Immature natural killer cell (primary cell): ENCODE measurements at regions not wholly inside any gene's neighbourhood (a gene's known extent, or its start where the extent isn't known, plus 50 kb on each side); places are given as distances from the start of the nearest gene placed in this dataset.
"Not testable (repeated sequence)": the region's sequence is repeated elsewhere in the genome, so short reads cannot be mapped to it uniquely, and the experiment has no call there.

Experiments
- DNase-seq, 3 donors: peaks; one replicate each; pipeline ENCODE4 v3.0.0; 2022; ENCODE audit warnings: mixed read lengths in 1 of 3
- H3K27ac Mint-ChIP-seq, 6 donors: one replicate each; pipeline ENCODE4 v1.8.0; 2020; ENCODE audit warnings: mixed read lengths in 6 of 6, mild to moderate bottlenecking in 5 of 6, inconsistent platforms in 4 of 6, moderate library complexity in 3 of 6
- H3K27me3 Mint-ChIP-seq, 3 donors: one replicate each; pipeline ENCODE4 v1.8.0; 2020 to 2021; ENCODE audit warnings: low read depth in 3 of 3, mild to moderate bottlenecking in 3 of 3, mixed read lengths in 3 of 3, moderate library complexity in 3 of 3, inconsistent platforms in 1 of 3
- H3K36me3 Mint-ChIP-seq, 3 donors: one replicate each; pipeline ENCODE4 v1.8.0; 2020; ENCODE audit warnings: mixed read lengths in 3 of 3, inconsistent platforms in 2 of 3, mild to moderate bottlenecking in 2 of 3
- H3K4me1 Mint-ChIP-seq, 2 donors: one replicate each; pipeline ENCODE4 v1.8.0; 2020; ENCODE audit warnings: inconsistent platforms in 2 of 2, mild to moderate bottlenecking in 2 of 2, mixed read lengths in 2 of 2, moderate library complexity in 1 of 2
- H3K4me3 Mint-ChIP-seq, 5 donors: one replicate each; pipeline ENCODE4 v1.8.0; 2020; ENCODE audit warnings: mild to moderate bottlenecking in 5 of 5, mixed read lengths in 5 of 5, inconsistent platforms in 3 of 5, moderate library complexity in 3 of 5
- H3K9me3 Mint-ChIP-seq, 6 donors: one replicate each; pipeline ENCODE4 v1.8.0; 2020; ENCODE audit warnings: mild to moderate bottlenecking in 6 of 6, mixed read lengths in 6 of 6, inconsistent platforms in 4 of 6, moderate library complexity in 3 of 6

DNA sequence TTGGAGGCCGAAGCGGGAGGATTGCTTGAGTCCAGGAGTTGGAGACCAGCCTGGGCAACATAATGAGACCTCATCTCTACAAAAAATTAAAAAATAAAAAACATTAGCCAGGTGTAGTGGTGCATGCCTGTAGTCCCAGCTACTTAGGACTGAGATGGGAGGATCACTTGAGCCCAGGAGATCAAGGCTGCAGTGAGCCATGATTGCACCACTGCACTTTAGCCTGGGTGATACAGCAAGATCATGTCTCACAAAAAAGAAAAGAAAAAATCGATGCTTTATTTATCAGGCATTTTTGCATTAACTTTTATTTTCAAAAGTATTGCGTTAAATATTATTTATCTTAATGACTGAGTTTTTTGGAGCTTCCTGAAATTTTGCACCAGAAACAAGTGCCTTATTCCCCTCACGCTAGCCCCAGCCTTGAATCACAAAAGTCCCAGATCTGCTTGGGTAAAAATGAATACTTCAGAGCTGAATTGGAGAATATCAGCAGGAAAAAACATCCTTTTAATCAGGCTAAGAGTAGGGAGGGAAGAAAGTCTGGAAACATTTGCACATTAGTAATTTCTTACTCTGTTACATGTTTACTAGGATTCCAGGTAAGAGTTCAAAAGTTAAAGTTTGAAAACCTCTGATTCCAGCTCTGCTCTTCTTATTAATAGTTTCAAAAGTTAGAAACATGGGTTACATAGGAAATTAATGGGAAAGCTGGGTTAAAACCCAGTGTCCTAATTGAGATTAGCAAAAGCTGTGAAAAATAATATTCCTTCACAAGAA lies 111.4 kb upstream of the FOXN2 start:
- Mint-ChIP-seq H3K9me3 (no peaks in the 10 kb centered on the region), H3K4me3 (no peak overlapping the region), H3K27ac (no peak overlapping the region), H3K36me3 (no peaks in the 10 kb centered on the region), H3K4me1 (no peaks in the 10 kb centered on the region), H3K27me3 (peaks cover 0 to 2% (median 1%) of the 10 kb centered on the region in 3 donors)
- no peak for DNase-seq

DNA sequence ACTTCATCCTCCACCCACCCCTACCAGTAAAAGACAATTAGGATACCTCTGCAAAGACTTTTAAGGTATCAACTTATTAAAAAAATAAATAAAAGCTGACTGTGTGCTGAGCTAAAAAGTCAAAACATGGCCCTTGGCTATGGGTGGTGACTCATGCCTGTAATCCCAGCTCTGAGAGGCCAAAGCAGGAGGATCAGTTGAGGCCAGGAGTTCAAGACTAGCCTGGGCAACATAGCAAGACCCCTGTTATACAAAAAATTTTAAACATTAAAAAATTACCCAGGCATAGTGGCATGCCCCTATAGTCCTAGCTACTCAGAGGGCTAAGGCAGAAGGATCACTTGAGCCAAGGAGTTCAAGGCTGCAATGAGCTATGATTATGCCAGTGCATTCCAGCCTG lies 110.8 kb upstream of the FOXN2 start:
- H3K4me3 Mint-ChIP-seq = no peak overlapping the region
- no peak overlapping the region for H3K27ac Mint-ChIP-seq
- H3K4me1 Mint-ChIP-seq = no peaks in the 10 kb centered on the region
- no peaks in the 10 kb centered on the region for H3K9me3 Mint-ChIP-seq
- no peak for DNase-seq
- H3K36me3 Mint-ChIP-seq = no peaks in the 10 kb centered on the region
- peaks cover 0 to 2% (median 2%) of the 10 kb centered on the region in 3 donors for H3K27me3 Mint-ChIP-seq

DNA sequence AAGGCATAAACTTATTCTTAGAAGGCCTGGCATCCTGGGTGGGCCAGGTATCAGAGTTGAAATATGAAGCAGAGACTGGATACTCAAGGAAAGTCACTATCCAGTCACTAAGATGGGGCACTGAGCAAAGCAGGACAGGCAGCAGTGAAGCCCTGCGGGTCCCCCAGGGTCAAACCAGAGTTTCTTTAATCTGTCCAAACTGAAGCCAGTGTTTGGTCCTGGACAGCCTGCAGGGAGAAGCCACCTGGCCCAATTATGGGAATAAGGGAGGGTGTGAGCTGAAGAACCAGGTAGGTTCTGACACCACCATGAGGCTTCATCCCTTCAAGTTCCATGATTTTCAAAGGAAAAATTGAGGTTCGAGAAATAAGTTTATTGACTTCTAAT lies 109.7 kb upstream of the FOXN2 start:
- DNase-seq = no peak
- no peaks in the 10 kb centered on the region for H3K4me1 Mint-ChIP-seq
- no peaks in the 10 kb centered on the region for H3K9me3 Mint-ChIP-seq
- H3K4me3 Mint-ChIP-seq = no peak overlapping the region
- no peaks in the 10 kb centered on the region for H3K36me3 Mint-ChIP-seq
- peaks cover 2 to 3% (median 2%) of the 10 kb centered on the region in 3 donors for H3K27me3 Mint-ChIP-seq
- no peak overlapping the region for H3K27ac Mint-ChIP-seq

DNA sequence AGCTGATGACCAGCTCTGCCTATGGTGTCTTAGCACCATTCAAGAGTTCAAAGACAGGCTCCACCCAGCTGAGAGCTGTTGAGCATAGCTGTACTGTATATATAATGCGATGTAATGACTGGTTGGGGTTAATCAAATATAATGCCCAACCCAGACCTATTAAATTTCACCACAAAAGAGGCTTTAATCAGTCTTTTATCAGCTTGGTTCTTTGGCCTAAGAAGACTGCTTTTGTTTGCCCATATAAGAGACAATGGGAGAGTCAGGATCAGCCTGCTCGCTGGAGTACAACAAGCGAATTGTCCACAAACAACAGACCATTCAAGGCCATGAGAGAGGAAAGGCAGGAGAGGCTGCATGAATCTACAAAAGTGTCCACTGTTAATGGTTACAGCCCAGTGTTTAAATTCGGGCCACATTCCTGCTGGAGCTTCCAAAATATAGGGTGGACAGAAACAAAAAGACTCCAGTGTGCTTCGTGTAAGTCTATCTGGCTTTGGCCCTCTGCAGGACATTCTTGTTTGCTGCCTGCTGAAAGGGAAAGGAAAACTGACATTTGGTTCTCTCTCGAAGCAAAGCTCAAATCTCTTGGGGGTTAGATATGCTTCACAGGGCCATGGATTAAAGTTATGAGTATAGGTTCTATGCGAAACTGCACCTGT lies 109.2 kb upstream of the FOXN2 start:
- H3K4me3 Mint-ChIP-seq = no peak overlapping the region
- no peak for DNase-seq
- H3K27ac Mint-ChIP-seq = no peak overlapping the region
- no peaks in the 10 kb centered on the region for H3K36me3 Mint-ChIP-seq
- H3K27me3 Mint-ChIP-seq = peaks cover 2 to 3% (median 2%) of the 10 kb centered on the region in 3 donors
- H3K4me1 Mint-ChIP-seq = no peaks in the 10 kb centered on the region
- no peaks in the 10 kb centered on the region for H3K9me3 Mint-ChIP-seq

DNA sequence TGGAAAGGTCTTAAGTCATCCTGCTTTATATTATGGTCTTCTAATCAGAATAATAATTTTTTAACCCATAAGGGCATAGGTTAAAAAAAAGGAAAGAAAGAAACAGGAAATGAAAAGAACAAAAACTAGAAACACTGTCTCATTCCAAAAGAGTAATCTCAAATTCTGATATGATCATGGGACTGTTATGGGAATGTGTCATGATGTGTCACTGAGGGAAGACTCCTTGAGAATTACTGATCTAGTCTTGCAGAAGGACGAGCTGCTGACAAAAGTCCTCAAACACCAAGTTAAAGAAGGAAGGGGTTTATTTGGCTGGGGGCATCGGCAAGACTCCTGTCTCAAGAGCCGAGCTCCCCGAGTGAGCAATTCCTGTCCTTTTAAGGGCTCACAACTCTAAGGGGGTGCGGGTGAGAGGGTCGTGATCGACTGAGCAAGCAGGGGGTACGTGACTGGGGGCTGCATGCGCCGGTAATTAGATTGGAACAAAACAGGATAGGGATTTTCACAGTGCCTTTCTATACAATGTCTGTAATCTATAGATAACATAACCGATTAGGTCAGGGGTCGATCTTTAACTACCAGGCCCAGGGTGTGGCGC lies 108.3 kb upstream of the FOXN2 start:
- not testable (repeated sequence) for H3K27me3 Mint-ChIP-seq, H3K4me3 Mint-ChIP-seq, H3K27ac Mint-ChIP-seq, H3K9me3 Mint-ChIP-seq, H3K4me1 Mint-ChIP-seq, DNase-seq, H3K36me3 Mint-ChIP-seq

DNA sequence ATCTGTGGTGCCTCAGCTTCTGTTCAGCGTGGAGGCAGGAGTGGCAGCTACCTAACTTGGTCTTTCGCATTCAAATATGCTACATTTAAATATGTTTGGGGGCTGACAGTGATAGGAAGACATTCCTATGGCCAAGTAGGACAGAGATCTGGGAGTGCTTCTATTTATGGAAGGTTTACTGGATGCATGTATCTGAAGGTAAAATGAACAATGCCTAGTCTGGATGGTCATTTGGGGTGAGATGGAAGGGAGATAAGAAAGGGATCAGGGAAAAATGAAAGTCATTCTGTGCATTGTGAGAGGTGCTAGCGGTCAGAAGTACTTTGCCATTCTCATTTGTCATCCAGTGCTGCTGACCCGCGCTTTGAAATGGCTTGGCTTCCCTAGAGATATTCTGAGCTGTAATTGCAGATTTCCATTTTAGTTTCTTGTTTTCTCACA lies 107.3 kb upstream of the FOXN2 start:
- Mint-ChIP-seq H3K36me3 (no peaks in the 10 kb centered on the region), H3K4me3 (no peak overlapping the region), H3K27me3 (peaks cover 2% of the 10 kb centered on the region in 3 donors), H3K9me3 (no peaks in the 10 kb centered on the region), H3K4me1 (no peaks in the 10 kb centered on the region), H3K27ac (no peak overlapping the region)
- DNase-seq = no peak

DNA sequence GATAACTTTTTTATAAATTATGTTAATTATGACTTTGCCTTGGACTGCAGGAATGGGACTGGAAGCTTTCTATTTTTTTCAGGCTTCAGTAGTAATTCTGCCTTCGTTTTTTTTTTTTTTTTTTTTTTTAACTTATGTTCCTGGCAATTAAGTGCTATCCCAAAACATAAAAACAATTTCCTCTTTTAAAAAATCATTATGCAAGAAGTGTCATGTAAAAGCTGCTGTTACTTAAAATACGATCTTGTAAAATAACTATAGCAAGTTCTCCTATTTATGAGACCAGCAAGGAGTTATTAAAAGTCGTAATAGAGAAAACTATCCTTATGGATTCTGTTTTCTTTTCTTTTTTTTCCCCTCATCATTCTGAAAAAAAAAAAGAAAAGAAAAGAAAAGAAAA lies 106.6 kb upstream of the FOXN2 start:
- Mint-ChIP-seq H3K27ac (no peak overlapping the region), H3K4me1 (peaks cover 0 to 5% of the 10 kb centered on the region in 2 donors), H3K36me3 (no peaks in the 10 kb centered on the region), H3K4me3 (no peak overlapping the region), H3K9me3 (no peaks in the 10 kb centered on the region), H3K27me3 (peaks cover 2% of the 10 kb centered on the region in 3 donors)
- DNase-seq = no peak

DNA sequence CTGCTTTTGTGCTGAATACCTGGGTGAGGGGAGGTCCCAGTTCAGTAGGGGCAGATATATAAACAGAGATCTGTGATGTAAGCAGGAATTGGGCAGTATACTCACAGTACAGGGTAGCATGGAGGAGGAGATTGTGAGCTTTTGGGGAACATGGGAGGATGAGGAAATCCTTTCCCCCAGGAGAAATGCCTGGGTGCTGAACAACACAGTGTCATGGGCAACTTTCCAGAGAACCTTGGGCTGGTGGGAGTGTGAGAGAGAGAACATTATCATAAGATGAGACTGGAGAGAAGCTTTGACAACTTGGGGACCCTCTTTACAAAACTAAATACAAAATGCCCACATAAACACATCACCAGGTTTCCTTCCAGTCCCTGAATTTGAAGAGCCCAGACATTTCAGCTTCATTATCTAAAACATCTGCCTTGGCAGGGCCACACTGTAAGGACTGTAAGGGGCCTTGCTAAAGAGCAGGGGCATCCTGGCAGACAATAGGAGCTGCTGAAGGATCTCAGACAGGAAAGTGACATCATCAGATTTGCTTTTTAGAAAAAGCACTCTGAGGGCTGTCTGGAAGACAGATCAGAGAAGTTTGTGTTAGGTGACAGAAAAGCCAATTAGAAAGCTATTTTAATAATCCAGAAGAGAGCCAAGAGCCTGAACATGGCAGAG lies 105.1 kb upstream of the FOXN2 start:
- no peak overlapping the region for H3K27ac Mint-ChIP-seq
- no peak overlapping the region for H3K4me3 Mint-ChIP-seq
- H3K4me1 Mint-ChIP-seq = peaks cover 0 to 9% of the 10 kb centered on the region in 2 donors
- H3K36me3 Mint-ChIP-seq = no peaks in the 10 kb centered on the region
- H3K27me3 Mint-ChIP-seq = peaks cover 2% of the 10 kb centered on the region in 3 donors
- no peaks in the 10 kb centered on the region for H3K9me3 Mint-ChIP-seq
- no peak for DNase-seq

DNA sequence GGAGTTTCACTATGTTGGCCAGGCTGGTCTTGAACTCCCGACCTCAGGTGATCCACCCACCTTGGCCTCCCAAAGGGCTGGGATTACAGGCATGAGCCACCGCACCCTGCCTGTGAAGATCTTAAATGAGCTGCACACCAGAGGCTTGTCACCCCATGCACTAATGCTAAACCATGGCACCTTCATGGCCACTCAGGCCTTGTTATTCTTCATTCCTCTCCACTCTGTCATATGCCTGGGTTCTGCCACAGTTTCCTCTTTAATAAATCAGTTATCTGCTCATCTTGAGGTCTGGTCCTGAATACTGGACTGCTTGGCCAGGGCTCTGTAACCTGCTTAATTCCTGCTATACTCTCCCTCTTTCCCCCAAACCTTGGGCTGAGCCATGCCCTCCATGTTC lies 104.3 kb upstream of the FOXN2 start:
- Mint-ChIP-seq H3K9me3 (no peaks in the 10 kb centered on the region), H3K4me1 (peaks cover 0 to 9% of the 10 kb centered on the region in 2 donors), H3K36me3 (no peaks in the 10 kb centered on the region), H3K27me3 (peaks cover 2% of the 10 kb centered on the region in 3 donors), H3K27ac (no peak overlapping the region), H3K4me3 (no peak overlapping the region)
- no peak for DNase-seq

DNA sequence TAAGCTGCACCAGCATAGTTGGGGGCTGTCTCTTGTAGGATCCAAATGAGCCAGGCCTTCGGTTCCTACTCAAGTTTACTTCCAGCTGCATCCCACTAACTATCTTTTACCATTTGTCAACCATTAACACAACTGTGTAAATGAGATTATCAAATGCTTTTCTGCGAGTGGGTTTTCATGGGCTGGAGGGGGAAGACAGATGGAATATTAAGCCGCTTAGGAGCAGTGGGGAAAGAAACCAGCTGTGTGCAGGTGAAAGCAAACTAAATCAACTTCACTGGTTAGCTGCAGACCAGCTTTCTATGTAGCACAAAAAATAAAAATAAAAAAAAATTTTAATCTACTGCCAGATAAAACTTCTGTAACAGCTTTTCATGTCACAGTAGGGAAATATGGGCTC lies 100.8 kb upstream of the FOXN2 start:
- Mint-ChIP-seq H3K4me1 (peaks cover 0 to 9% of the 10 kb centered on the region in 2 donors), H3K9me3 (no peaks in the 10 kb centered on the region), H3K36me3 (peaks cover 0 to 3% (median 0%) of the 10 kb centered on the region in 3 donors), H3K27ac (no peak overlapping the region), H3K27me3 (peaks cover 0 to 2% (median 2%) of the 10 kb centered on the region in 3 donors), H3K4me3 (no peak overlapping the region)
- DNase-seq = no peak

DNA sequence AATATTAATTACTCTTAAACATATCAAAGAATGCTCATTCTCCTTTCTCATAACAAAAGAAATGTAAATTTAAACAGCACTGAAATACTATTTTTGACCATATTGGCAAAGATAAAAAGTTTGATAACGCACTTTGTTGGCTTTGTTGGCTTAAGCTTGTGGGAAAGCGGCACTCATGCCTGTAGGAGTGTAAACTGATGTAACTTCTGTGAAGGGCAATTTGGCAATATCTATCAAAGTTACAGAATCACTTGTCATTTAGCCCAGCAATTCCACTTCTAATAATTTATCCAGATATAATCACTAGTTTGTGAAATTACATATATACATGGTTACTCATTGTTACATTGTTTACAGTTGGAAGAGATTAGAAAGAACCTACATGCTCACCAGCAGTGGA lies 96.3 kb upstream of the FOXN2 start:
- no peak for DNase-seq
- Mint-ChIP-seq H3K9me3 (no peaks in the 10 kb centered on the region), H3K36me3 (peaks cover 0 to 3% (median 0%) of the 10 kb centered on the region in 3 donors), H3K27me3 (peaks cover 0 to 1% (median 0%) of the 10 kb centered on the region in 3 donors), H3K27ac (no peak overlapping the region), H3K4me1 (peaks cover 0 to under 1% of the 10 kb centered on the region in 2 donors), H3K4me3 (no peak overlapping the region)

DNA sequence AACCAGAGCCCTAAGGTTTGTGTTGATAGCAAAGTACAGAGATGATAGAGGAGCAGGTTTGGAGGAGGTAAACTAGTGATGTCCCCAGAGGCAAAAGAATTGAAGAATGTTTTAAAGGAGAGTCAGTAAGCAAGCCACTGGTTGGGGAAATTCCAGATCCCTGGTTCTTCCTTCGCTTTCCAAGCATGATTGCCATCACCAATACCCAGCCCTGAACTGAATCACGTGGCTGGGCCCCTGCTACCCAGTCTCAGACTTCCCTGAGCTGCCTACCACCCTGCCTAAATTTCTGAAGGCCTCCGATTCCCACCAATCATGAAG lies 95.3 kb upstream of the FOXN2 start:
- Mint-ChIP-seq H3K4me3 (no peak overlapping the region), H3K4me1 (no peaks in the 10 kb centered on the region), H3K36me3 (peaks cover 0 to 3% (median 0%) of the 10 kb centered on the region in 3 donors), H3K27ac (no peak overlapping the region), H3K9me3 (no peaks in the 10 kb centered on the region), H3K27me3 (peaks cover 0 to 1% (median 0%) of the 10 kb centered on the region in 3 donors)
- no peak for DNase-seq

DNA sequence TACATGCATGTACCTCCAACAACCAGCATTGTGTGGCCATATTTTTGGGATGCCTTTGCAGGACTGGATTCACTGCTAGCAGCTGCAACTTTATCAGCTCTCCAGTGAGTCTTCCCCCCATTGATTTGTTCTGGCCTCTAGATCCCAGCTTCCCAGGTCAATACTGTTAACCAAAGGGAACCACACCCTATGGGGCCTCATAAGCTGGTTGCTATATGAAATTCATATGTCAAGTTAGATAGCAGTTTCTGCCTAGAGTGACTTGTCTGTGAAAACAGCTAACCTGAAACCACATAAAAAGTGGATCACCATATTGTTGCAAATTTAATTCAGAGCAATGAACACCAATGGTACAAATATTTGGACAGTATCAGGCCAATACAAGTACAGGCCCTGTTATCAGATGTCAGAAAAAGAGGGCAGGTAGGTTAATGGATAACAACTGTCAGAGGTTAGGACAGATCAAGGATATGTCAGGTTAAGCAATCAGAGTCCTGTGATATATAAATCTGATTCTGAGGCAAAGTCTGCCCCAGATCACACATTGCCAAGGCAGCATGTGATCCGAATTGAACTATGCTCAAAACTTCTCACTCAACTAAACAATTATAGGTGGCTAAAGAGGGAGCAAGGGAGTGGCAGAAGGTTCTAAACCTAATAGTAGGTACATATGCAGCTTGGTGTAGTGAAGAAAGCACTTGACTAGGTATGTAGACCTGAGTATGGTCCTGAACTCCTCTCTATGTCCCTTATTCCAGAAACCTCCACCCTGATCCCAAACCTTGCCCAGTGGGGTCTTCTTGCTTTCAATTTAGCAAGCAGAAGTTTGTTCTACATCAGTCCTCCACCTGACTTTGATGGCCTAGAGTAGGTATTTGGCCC lies 94.7 kb upstream of the FOXN2 start:
- no peaks in the 10 kb centered on the region for H3K9me3 Mint-ChIP-seq
- no peak overlapping the region for H3K4me3 Mint-ChIP-seq
- H3K27ac Mint-ChIP-seq = no peak overlapping the region
- no peak for DNase-seq
- no peaks in the 10 kb centered on the region for H3K4me1 Mint-ChIP-seq
- H3K36me3 Mint-ChIP-seq = peaks cover 0 to 3% (median 0%) of the 10 kb centered on the region in 3 donors
- H3K27me3 Mint-ChIP-seq = peaks cover 0 to 1% (median 0%) of the 10 kb centered on the region in 3 donors
